Pancreas (tissue), 10 donors: ENCODE measurements at regions not wholly inside any gene's neighbourhood (a gene's known extent, or its start where the extent isn't known, plus 50 kb on each side); places are given as distances from the start of the nearest gene placed in this dataset.
A peak's percentile ranks its signal among the peaks of the same experiment; 100 is the strongest.

Source experiments
- ATAC-seq, 4 donors: fragments of 200-7000 bp; cut with Tn5 transposase; one replicate each; pipeline versions ENCODE4 v1.8.0 to v1.9.1; 2020; ENCODE audit warnings: mild to moderate bottlenecking in 4 of 4, moderate library complexity in 4 of 4
- DNase-seq, 6 donors: peaks; one replicate each; pipeline ENCODE4 v3.0.0-alpha.2; 2020
- FAIRE-seq: peaks from 2 replicates; lab custom pipeline; 2012; peaks lifted over from hg19 to GRCh38; lab: Jason Lieb, UNC
- H3K27ac ChIP-seq, 4 donors: fragments of 200-600 bp; sonication (generic); 1 replicate in 3 of 4; 2 replicates in 1 of 4; pipeline versions ENCODE4 v1.5.0 to v1.8.0; 2020
- H3K27me3 ChIP-seq, 4 donors: fragments of 200-600 bp; one replicate each; pipeline ENCODE4 v1.8.0; 2021
- H3K36me3 ChIP-seq, 3 donors: fragments of 200-600 bp; sonication (generic) in 1 of 3; one replicate each; pipeline versions ENCODE4 v1.5.0 to v1.8.0; 2020 to 2021
- H3K4me1 ChIP-seq, 3 donors: fragments of 200-600 bp; one replicate each; pipeline ENCODE4 v1.8.0; 2021
- H3K4me3 ChIP-seq, 4 donors: fragments of 200-600 bp; sonication (generic) in 2 of 4; one replicate each; pipeline versions ENCODE4 v1.5.0 to v1.8.0; 2020 to 2021
- H3K9me3 ChIP-seq, 4 donors: fragments of 200-600 bp; one replicate each; pipeline ENCODE4 v1.8.0; 2021
- CTCF ChIP-seq, 4 donors: fragments of 200-600 bp; sonication (generic) in 3 of 4; IDR thresholded peaks; one replicate each; pipeline versions ENCODE4 v1.5.0 to v1.8.0; 2021; ENCODE audit warnings: antibody characterized with exemption in 4 of 4
- WGBS, 2 donors: extraction: QIAGEN DNeasy Blood & Tissue Kit; methylation state at CpG; one replicate each; pipeline ENCODE4 v1.1.7; 2013; 5-methylcytosine and 5-hydroxymethylcytosine counted together
- intact Hi-C, 3 donors: fragments of 100-400 bp; cut with DNase I; formaldehyde crosslinking; loops; one replicate each; pipeline versions ENCODE4 v1.11.1 to v1.14.2; 2022
- donor health status: healthy with polysubstance abuse.
- donor health status: DM: no; HTN: no; CAD: no; lungs with moderate emphysema.
- donor health status: DM: no; HTN: no; CAD: no.
- donor health status: control.
- donor health status: control.
- donor health status: Bipolar disorder and iron deficiency.
- donor health status: DM: yes; HTN: yes; CAD: no.
- donor health status: DM: no; HTN: no; CAD: no.
- donor health status: DM: no; HTN: no; CAD: no.
- donor health status: DM: yes; HTN: yes; CAD: no.

- TF ChIP-seq CTCF (IDR thresholded peaks at IDR 0.05): no peak
- H3K36me3 ChIP-seq: no peaks in the 10 kb centered on the region
- 89 to 95% methylated on average over 2 of the region's 2 CpGs for WGBS, 2 donors
- H3K27me3 ChIP-seq: no peaks in the 10 kb centered on the region
- intact Hi-C loops: no loop called here
- peaks cover 0 to 30% (median 18%) of the 10 kb centered on the region in 3 donors for H3K4me1 ChIP-seq
- no peak overlapping the region for H3K4me3 ChIP-seq
- no peak for DNase-seq
- peak overlapping the region in 2 of 4 donors; percentile 0 to 65 for H3K27ac ChIP-seq
- no peak for FAIRE-seq
- no peak for ATAC-seq
- H3K9me3 ChIP-seq: no peaks in the 10 kb centered on the region
Measured at GRCh38 chr12:75711271-75711670, 199.9 kb upstream of the KRR1 start.

GRCh38 chr12:75710361-75711069, 199.1 kb upstream of the KRR1 start:
- Histone ChIP-seq H3K27me3 (no peaks in the 10 kb centered on the region), H3K4me1 (peaks cover 0 to 35% (median 18%) of the 10 kb centered on the region in 3 donors), H3K27ac (no peak overlapping the region), H3K9me3 (no peaks in the 10 kb centered on the region), H3K4me3 (no peak overlapping the region), H3K36me3 (no peaks in the 10 kb centered on the region)
- no peak for TF ChIP-seq CTCF (IDR thresholded peaks at IDR 0.05)
- intact Hi-C loops: no loop called here
- no peak for FAIRE-seq
- DNase-seq: no peak
- ATAC-seq: no peak
- 83 to 87% methylated on average over 2 of the region's 2 CpGs for WGBS, 2 donors

GRCh38 chr12:75709503-75709902, 198.1 kb upstream of the KRR1 start:
- Histone ChIP-seq H3K36me3 (no peaks in the 10 kb centered on the region), H3K4me3 (no peak overlapping the region), H3K4me1 (peaks cover 0 to 42% (median 18%) of the 10 kb centered on the region in 3 donors), H3K9me3 (no peaks in the 10 kb centered on the region), H3K27ac (no peak overlapping the region), H3K27me3 (no peaks in the 10 kb centered on the region)
- intact Hi-C loops: no loop called here
- DNase-seq (no peak), FAIRE-seq (no peak), ATAC-seq (no peak)
- WGBS, 2 donors: 58 to 76% methylated on average over 2 of the region's 2 CpGs
- TF ChIP-seq CTCF (IDR thresholded peaks at IDR 0.05): no peak

DNA sequence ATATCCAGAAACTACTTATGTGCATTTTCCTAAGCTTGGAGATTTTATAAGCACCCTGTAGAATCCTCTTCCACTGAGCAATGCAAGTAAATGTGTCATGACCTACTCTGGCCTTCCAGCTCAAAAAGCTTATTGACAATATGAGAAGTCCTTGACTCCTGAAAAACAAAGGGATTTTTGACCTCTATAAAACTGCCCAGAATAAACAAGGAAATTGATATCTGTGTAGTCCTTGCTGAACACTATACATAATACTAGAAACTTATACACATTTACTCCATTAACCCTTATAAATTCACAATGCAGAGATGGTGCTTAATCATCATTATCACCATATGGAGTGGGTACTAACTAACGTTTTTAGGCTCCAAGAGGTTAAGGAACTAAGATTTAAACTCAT, 197.4 kb upstream of the KRR1 start:
- 38 to 73% methylated on average over 1 of the region's 1 CpG for WGBS, 2 donors
- no peak overlapping the region for H3K27ac ChIP-seq
- no peaks in the 10 kb centered on the region for H3K27me3 ChIP-seq
- intact Hi-C loops: no loop called here
- no peaks in the 10 kb centered on the region for H3K9me3 ChIP-seq
- DNase-seq (no peak), FAIRE-seq (no peak), ATAC-seq (no peak)
- no peak overlapping the region for H3K4me3 ChIP-seq
- TF ChIP-seq CTCF (IDR thresholded peaks at IDR 0.05): no peak
- peaks cover 0 to 46% (median 18%) of the 10 kb centered on the region in 3 donors for H3K4me1 ChIP-seq
- H3K36me3 ChIP-seq: no peaks in the 10 kb centered on the region

GRCh38 chr12:75707983-75708382, 196.6 kb upstream of the KRR1 start:
- FAIRE-seq: no peak
- WGBS, 2 donors: 81 to 93% methylated on average over 3 of the region's 3 CpGs
- no peak overlapping the region for H3K4me3 ChIP-seq
- no peaks in the 10 kb centered on the region for H3K36me3 ChIP-seq
- DNase-seq: no peak
- H3K27ac ChIP-seq: no peak overlapping the region
- TF ChIP-seq CTCF (IDR thresholded peaks at IDR 0.05): no peak
- ATAC-seq: no peak
- H3K4me1 ChIP-seq: peaks cover 0 to 44% (median 11%) of the 10 kb centered on the region in 3 donors
- no peaks in the 10 kb centered on the region for H3K27me3 ChIP-seq
- intact Hi-C loops: no loop called here
- H3K9me3 ChIP-seq: no peaks in the 10 kb centered on the region
